PC-9 (cell line): ENCODE measurements at regions not wholly inside any gene's neighbourhood (a gene's known extent, or its start where the extent isn't known, plus 50 kb on each side); places are given as distances from the start of the nearest gene placed in this dataset.

Experiments
- BruUV-seq: library from RNA; stranded (reverse); fragments of 400-500 nt; replicated peaks from 2 replicates; lab custom pipeline; 2021; lab: Mats Ljungman, UMichigan
- CTCF ChIA-PET: fragments of 300-600 bp; sonication (Branson Sonifier 250); formaldehyde crosslinking; loops from one replicate; lab custom pipeline; 2022; ENCODE audit warnings: antibody characterized with exemption; lab: Charles Lee
- POLR2A ChIA-PET: fragments of 300-600 bp; sonication (Branson Sonifier 250); formaldehyde crosslinking; loops from one replicate; lab custom pipeline; 2022; ENCODE audit warnings: antibody characterized with exemption; ENCODE audit not compliant: unreplicated experiment; lab: Charles Lee
- DNase-seq, 2 experiments: peaks; one replicate each; pipeline versions ENCODE4 v3.0.0 to v3.0.0-alpha.2; 2015 to 2022; ENCODE audit warnings: mixed read lengths in 1 of 2
- H2AFZ ChIP-seq: fragments of 200-600 bp; sonication (generic); 2 replicates; pipeline ENCODE4 v1.8.1; 2017; ENCODE audit warnings: antibody characterized with exemption
- H3F3A ChIP-seq: fragments of 200-600 bp; sonication (generic); 2 replicates; pipeline ENCODE4 v1.8.1; 2017; ENCODE audit warnings: antibody characterized with exemption, mild to moderate bottlenecking, low read depth; ENCODE audit not compliant: insufficient read depth
- H3K27ac ChIP-seq: fragments of 200-600 bp; sonication (generic); 2 replicates; pipeline ENCODE4 v1.6.1; 2016; ENCODE audit warnings: mixed run types
- H3K27me3 ChIP-seq: fragments of 200-600 bp; sonication (generic); 2 replicates; pipeline ENCODE4 v1.6.1; 2016; ENCODE audit warnings: low read depth, mixed run types; ENCODE audit not compliant: insufficient read depth
- H3K36me3 ChIP-seq: fragments of 200-600 bp; sonication (generic); 2 replicates; pipeline ENCODE4 v1.6.1; 2016; ENCODE audit warnings: low read depth, mixed run types
- H3K4me1 ChIP-seq: fragments of 200-600 bp; sonication (generic); replicated peaks from 2 replicates; pipeline ENCODE4 v1.6.1; 2016; ENCODE audit warnings: mixed run types; ENCODE audit not compliant: insufficient read depth
- H3K4me2 ChIP-seq: fragments of 200-600 bp; sonication (generic); 2 replicates; pipeline ENCODE4 v1.6.1; 2017; ENCODE audit warnings: mixed run types
- H3K4me3 ChIP-seq: fragments of 200-600 bp; sonication (generic); 2 replicates; pipeline ENCODE4 v1.6.1; 2016; ENCODE audit warnings: mixed run types
- H3K79me2 ChIP-seq: fragments of 200-600 bp; sonication (generic); 2 replicates; pipeline ENCODE4 v1.6.1; 2017; ENCODE audit warnings: low read depth, mixed run types
- H3K9me2 ChIP-seq: fragments of 200-600 bp; sonication (generic); 2 replicates; pipeline ENCODE4 v1.8.1; 2017; ENCODE audit warnings: mild to moderate bottlenecking; ENCODE audit not compliant: insufficient read depth
- H3K9me3 ChIP-seq: fragments of 200-600 bp; sonication (generic); 2 replicates; pipeline ENCODE4 v1.8.1; 2016; ENCODE audit warnings: low read depth; ENCODE audit not compliant: insufficient read depth
- H4K20me1 ChIP-seq: fragments of 200-600 bp; sonication (generic); 2 replicates; pipeline ENCODE4 v1.8.1; 2017; ENCODE audit not compliant: insufficient read depth
- EZH2 ChIP-seq: fragments of 200-600 bp; sonication (generic); IDR thresholded peaks from 2 replicates; pipeline ENCODE4 v1.8.0; 2017; ENCODE audit warnings: antibody characterized with exemption, low read depth
- intact Hi-C: fragments of 100-400 bp; cut with micrococcal nuclease; formaldehyde crosslinking; loops from one replicate; pipeline ENCODE4 v1.10.0; 2022; ENCODE audit not compliant: unreplicated experiment
- TF ChIP-seq, protein P1 (sequence below): fragments of 200-600 bp; sonication (generic); conservative IDR thresholded peaks from 2 replicates; pipeline ENCODE4 v1.6.1; 2017; ENCODE audit warnings: mixed run types, antibody characterized with exemption, mild to moderate bottlenecking, moderate library complexity

GRCh38 chr4:85381968-85382367 is 93.0 kb upstream of the ARHGAP24 start:
- no peak overlapping the region for H3K4me3 ChIP-seq
- H3K27ac ChIP-seq = no peak overlapping the region
- H3K9me3 ChIP-seq = no peaks in the 10 kb centered on the region
- H4K20me1 ChIP-seq = no peaks in the 10 kb centered on the region
- H3F3A ChIP-seq = no peaks in the 10 kb centered on the region
- intact Hi-C loops = no loop called here
- H3K4me1 ChIP-seq = no peaks in the 10 kb centered on the region
- H2AFZ ChIP-seq = no peak overlapping the region
- H3K36me3 ChIP-seq = no peaks in the 10 kb centered on the region
- no peaks in the 10 kb centered on the region for H3K79me2 ChIP-seq
- H3K4me2 ChIP-seq = no peak overlapping the region
- no peaks in the 10 kb centered on the region for H3K9me2 ChIP-seq
- BruUV-seq = no TSS peak
- no peak for DNase-seq
- TF ChIP-seq EZH2 = no peak
- TF ChIP-seq, protein P1, sequence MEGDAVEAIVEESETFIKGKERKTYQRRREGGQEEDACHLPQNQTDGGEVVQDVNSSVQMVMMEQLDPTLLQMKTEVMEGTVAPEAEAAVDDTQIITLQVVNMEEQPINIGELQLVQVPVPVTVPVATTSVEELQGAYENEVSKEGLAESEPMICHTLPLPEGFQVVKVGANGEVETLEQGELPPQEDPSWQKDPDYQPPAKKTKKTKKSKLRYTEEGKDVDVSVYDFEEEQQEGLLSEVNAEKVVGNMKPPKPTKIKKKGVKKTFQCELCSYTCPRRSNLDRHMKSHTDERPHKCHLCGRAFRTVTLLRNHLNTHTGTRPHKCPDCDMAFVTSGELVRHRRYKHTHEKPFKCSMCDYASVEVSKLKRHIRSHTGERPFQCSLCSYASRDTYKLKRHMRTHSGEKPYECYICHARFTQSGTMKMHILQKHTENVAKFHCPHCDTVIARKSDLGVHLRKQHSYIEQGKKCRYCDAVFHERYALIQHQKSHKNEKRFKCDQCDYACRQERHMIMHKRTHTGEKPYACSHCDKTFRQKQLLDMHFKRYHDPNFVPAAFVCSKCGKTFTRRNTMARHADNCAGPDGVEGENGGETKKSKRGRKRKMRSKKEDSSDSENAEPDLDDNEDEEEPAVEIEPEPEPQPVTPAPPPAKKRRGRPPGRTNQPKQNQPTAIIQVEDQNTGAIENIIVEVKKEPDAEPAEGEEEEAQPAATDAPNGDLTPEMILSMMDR = no peak
- POLR2A ChIA-PET = no interaction called here
- no peaks in the 10 kb centered on the region for H3K27me3 ChIP-seq
- CTCF ChIA-PET = no interaction called here

DNA sequence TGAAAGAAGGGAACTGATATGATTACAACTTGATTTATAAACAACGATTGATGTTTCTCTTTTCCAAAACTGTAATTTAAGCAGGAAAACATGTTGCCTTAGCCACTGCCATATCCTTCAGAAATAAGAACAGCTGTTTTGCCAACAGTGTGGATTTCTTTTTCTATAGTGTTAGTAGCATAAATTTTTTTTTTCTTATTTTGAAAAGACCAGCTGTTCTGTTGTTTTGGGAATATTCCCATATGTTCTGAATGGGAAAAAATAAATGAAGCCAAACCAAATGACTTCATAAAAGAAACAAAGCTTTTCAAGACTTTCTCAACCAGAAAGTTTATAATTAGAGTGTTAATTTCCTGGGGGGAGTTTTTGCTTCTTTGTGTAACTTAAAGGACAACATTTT is 83.9 kb upstream of the ARHGAP24 start:
- TF ChIP-seq, protein P1 = no peak
- TF ChIP-seq EZH2 = no peak
- Histone ChIP-seq H3K4me1 (no peaks in the 10 kb centered on the region), H3K36me3 (no peaks in the 10 kb centered on the region), H3F3A (no peaks in the 10 kb centered on the region), H2AFZ (no peak overlapping the region), H3K9me3 (no peaks in the 10 kb centered on the region), H3K4me3 (no peak overlapping the region), H4K20me1 (no peaks in the 10 kb centered on the region), H3K27me3 (no peaks in the 10 kb centered on the region), H3K4me2 (no peak overlapping the region), H3K27ac (no peak overlapping the region), H3K79me2 (no peaks in the 10 kb centered on the region), H3K9me2 (no peaks in the 10 kb centered on the region)
- DNase-seq = no peak
- intact Hi-C loops = no loop called here
- no TSS peak for BruUV-seq
- POLR2A ChIA-PET = no interaction called here
- CTCF ChIA-PET = no interaction called here

DNA sequence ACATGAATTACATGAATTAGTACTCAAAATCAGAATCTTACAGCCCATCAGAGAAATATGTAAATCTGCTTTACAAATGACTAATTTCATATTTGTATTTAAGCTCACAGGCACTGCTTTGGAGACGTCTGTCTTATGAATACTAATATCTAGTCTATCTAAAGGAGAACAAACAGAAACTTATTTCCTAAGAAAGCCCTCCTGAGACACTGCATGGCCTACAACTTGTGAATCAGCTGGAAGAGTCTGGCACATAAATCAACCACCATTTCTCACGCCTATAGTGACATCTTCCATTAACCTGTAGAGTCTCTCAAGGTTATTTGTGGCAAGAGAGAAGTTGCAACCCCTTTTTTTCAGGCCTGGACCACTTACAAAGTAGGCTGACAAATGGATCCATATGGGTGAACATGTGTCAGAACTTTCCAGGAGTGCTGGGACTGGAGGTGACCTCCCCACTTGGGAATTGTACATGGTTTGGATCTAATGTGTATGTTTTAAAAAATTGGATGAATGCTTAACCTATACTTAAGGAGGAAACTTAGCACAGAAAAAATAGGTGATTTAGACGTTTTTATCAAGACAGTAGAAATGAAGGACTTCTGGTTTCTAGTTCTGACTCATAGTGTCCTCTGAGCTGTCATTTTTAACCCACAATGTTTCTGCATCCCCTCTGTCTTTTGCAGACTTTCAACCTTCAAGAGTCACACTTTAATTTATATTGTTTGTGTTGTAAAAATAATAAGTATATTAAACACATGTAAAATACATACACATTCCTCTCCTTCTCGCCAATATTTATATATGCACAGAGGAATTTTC is 83.2 kb upstream of the ARHGAP24 start:
- TF ChIP-seq, protein P1 = no peak
- no peak for TF ChIP-seq EZH2
- ChIA-PET POLR2A (no interaction called here), CTCF (no interaction called here)
- Histone ChIP-seq H3K79me2 (no peaks in the 10 kb centered on the region), H3K9me3 (no peaks in the 10 kb centered on the region), H3K4me1 (no peaks in the 10 kb centered on the region), H2AFZ (no peak overlapping the region), H3K27ac (no peak overlapping the region), H3K27me3 (no peaks in the 10 kb centered on the region), H3K4me3 (no peak overlapping the region), H3K36me3 (no peaks in the 10 kb centered on the region), H3K9me2 (no peaks in the 10 kb centered on the region), H4K20me1 (no peaks in the 10 kb centered on the region), H3F3A (no peaks in the 10 kb centered on the region), H3K4me2 (no peak overlapping the region)
- no TSS peak for BruUV-seq
- intact Hi-C loops = no loop called here
- no peak for DNase-seq
